NOMO-1 treated with DMSO at 0.1 percent for 48 hours (cell line): ENCODE measurements at regions not wholly inside any gene's neighbourhood (a gene's known extent, or its start where the extent isn't known, plus 50 kb on each side); places are given as distances from the start of the nearest gene placed in this dataset.

ENCODE experiments used
- DNase-seq: peaks from one replicate; lab custom pipeline; 2025; ENCODE audit not compliant: unreplicated experiment; lab: John Stamatoyannopoulos, UW

DNA sequence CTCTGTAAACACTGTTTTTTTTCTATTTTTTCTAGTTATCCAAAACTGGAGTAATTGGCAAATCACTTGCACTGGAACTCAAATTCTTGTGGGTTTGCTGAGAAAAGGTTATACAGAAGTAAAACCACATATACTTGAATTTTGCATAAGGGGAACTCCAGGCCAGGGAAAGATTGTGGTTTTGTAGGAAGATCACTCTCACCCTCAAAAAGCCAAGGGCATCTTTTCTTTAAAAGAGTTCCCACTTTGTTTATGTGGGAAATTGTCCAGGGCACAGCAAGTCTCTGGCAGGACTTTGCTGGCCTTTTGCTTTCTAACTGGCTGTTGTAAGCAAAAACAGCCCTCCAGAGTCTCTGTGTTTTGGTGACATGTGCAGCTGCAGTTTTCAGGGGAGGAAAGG, 340.3 kb upstream of the RBMS3 start:
- DNase-seq: peak; percentile 67

DNA sequence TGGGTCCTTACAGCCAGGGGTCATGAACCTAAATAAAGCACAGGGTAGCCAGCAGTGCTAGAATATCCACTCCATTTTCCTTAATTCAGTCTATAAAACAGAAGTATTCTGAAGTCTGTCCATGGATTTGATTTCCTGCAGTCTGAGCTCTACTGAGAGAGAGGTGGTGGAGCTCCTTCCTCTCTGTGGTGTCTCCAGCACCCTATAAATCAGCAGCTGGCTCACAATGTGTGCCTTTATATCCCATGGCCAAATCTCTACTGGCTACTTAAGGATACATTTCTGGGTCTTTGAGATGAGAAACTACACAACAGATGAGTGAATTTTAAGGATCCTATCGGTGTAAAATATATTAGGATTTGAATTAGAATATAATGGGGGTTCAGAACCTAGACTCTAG, 339.9 kb upstream of the RBMS3 start:
- no peak for DNase-seq

DNA sequence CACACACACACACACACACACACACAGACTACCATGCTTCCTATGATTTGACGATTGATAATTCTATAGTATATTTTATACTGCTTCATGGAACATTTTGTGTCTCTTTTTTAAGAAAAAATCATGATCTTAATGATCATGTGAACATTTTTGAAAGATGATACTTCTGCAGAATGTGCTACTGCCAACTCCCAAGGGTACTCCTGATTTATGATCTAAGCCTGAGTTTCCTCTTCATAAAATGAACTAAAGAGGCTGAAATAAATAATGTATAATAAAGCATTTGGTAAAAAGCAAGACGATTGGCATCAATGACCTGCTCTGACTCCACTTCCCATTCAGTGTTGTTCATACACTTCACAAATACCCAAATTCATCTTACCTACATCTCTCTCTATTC, 333.8 kb upstream of the RBMS3 start:
- no peak for DNase-seq

DNA sequence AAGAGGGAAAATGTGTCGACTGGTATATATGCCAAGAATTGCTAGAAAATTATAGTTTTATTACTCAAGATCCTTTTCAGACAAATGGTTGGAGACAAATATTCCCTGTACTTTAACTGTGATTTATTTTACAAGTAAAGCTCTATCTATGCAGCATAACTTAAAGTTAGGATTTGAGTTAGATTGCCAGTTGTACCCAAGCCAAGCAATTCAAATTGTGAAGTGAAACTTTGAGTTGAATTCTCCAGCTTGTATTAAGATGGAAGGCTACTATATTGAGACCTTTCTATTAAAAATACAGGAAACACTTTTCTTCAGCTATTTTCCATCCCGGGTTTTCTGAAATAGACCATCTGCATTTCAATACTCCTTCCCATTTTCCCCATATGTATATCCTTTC, 333.1 kb upstream of the RBMS3 start:
- DNase-seq: no peak

DNA sequence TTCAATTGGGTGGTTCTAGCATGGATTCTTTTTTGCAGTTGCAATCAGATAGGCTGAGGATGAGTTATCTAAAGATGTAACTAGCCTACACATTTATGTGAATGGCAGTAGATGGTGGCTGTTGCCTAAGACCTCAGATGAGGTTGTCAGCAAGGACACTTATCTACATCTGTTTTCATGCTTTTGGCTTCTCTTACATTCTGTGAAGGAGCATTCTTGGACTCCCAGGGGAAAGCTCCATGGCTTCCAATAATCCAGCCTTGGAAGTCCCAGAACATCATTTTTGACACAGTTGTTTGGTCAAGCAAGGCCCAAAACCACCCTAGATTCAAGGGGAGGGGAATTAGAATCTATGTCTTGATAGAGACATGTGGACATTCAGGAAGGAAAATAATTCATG, 332.2 kb upstream of the RBMS3 start:
- DNase-seq: no peak

DNA sequence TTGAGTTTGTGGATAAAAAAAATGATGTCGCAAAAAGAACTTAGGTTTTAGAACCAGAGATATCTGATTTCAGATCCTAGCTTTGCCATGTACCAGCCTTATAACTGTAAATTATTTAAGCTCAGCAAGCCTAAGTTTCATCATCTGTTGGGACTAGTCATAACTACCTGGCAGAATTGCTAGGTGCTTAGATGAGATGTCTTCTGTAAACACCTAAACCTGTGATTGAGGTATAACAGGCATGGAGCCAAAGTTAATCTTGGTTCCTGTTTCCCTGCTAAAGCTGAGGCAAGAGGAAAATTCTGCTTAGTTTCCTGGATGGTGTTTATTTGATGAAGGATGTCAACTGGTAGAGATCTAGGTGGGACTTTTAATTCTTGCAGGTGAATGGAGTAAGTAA, 331.3 kb upstream of the RBMS3 start:
- DNase-seq: no peak

DNA sequence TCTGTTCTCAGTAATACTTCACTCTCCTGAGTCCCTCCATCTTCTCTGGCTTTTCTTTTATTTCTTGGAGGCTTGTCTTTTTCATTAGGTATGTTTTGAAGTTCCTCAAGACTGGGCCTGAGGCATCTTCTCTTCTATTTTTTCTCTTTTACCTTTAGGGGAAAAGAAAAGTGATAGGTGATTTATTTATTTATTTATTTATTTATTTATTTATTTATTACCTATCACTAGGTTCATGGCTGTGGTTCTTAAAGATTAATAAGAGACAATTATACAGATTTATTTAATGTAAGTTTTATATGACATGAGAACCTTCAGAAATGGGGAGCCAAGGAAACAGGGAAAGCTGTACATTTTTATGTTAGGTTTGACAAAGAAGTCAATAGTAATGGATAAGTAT, 330.3 kb upstream of the RBMS3 start:
- no peak for DNase-seq

DNA sequence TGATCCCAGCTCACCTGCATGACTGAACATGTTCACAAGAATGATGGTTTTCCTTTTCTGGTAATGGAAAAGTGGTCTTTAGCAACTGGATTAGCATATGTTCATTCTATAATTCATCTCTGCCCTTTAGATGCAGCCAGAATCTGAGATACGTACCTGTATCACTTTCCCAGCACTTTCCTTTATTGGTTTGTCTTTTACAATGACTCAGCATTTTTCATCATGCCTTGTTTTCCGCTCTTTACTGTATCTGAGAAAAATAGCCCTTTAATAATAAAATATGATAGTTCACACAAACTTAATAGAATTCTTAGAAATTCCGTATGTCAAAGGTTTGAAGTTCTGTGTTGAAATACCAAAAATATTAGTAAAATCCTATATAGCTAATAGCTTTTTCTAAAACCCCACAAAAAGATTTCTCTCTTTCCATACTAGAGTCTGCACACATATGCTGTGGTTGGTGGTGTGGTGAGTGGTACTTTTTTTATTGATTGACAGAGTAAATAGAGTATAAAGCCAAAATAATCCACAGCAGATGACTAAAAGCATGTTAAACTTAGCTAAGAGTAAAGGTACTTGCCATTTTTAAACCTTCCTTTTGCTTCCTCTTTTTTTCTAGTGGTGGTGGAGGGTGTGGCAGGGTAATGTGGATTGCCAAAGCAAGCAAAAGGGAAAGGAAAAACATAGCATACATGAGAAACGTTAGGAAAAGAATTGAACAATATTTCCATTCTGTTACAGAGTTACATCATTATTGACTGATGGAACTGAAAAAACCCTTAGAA, 328.9 kb upstream of the RBMS3 start:
- DNase-seq: peak; percentile 80

DNA sequence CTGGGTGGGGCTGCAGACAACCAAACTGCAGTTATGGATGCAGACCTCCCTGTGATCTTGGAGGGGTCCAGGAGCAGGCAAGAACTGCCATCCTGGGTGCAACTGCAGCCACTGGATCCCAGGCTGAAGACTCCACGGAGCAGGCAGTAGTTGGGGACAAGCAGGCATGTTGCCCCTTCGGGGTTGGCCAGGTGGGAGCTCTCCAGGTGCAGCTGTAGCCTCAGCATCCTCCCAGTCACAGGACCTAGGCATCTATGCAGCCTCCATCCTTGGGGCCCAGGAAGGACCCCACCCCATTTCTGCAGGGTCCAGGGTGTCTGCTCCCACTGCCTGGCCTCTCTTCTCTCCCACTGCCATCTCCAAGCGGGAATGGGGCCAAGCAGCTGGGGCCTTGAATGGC, 322.2 kb upstream of the RBMS3 start:
- DNase-seq: no peak

DNA sequence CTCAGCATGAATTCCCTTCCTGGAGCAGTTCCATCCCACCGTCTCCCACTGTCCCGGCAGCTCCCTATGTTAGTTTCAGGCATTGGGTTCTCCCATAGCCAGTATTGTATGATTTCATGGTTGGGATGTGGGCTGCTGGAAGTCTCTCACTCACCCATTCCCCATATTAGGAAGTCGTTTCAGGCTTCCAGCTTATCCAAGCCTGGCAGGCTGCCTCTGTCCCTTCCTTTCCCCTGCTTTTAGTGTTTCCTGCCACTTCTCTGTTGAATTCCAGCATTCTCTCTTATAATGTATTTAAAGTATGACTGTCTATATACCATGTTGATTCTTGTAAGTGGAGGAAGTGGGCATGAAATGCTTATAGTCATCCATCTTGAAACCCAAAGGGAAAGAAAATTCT, 309.7 kb upstream of the RBMS3 start:
- no peak for DNase-seq

DNA sequence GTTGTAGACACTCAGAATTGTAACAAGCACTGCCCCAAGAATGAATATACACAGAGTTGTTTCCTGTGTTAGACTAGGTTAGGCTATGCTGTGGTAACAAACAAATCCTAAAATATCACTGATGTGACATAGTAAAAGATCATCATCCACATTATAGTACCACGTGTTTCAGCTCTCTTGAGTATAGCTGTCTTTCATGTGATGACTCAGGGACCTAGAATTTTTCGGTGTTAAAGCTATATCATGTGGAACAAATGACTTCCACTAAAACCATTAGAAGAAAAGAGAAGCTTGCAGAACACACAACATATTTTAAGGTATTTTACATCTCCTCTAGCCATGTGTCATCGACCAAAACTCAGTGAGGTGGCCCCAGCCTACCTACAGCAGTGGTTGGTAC, 307.9 kb upstream of the RBMS3 start:
- DNase-seq: no peak

DNA sequence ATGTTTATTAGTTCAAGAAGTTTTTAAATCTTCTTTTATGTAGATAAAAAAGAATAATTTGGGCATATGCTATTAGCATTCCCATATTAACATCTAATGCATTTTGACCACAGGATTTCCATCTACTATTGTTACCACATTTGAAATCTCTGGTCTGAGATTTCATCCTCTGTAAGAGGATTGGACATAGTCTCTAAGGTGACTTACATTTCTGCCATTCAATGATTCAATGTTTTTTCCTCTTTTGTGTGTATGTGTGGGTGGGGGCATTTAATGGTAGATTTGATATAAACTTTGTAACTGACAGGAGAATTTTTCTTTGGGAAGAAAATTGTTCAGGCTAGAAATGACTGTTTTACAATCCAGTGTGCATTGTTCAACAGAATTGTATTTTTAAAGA, 307.3 kb upstream of the RBMS3 start:
- DNase-seq: no peak

DNA sequence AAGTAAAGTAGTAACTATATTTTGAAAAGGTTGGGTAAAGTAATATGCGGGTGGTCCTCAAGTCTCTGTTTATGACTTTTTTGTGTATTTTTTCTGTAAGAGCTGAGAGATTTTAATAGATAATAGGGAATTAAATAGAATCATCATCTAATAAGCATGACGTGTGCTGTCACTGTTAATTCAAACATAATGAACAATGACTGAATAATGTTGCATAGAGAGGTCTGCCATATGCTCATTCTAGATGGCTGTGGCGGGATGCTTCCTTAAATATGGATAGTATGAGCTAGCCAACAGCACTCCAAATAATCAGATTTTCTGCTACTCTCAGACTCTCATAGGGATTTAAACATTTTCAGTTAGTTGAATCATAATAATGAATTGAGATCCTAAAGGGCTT, 302.8 kb upstream of the RBMS3 start:
- DNase-seq: no peak

DNA sequence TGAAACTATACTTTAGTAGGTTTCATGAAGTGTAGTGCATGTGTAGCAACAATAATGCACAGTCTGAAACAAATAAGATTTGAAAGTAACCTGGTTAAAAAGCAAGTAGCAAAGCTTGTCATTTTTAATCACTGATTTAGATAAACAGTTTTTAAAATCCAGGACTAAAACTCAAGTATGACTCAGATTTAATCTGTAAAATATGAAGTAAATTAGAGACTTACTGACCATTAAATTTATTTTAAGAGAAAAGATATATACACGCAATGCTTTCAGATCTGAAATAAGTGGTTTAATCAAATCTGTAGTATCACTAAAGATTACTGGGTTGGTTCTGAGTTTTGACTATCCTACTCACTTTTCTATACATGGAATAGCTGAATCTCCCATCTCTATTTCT, 300.7 kb upstream of the RBMS3 start:
- no peak for DNase-seq

DNA sequence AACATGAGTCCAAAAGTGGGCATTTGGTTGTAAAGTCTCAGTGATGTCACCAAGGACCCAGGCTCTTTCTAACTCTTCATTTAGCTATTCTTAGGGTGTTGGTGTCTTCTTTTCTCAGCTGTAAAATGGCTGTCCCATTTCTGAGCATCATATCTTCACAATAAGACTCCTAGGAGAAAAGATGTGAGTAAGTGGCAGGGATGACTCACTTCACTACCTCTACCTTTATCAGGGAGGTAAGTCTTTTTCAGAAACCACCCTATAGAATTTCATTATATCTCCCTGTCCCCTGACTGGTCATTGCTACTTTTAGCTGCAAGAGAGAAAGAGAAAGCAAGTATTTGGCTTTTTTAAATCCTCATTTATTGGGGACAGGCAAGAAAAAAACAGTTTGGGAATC, 300.2 kb upstream of the RBMS3 start:
- DNase-seq: no peak

DNA sequence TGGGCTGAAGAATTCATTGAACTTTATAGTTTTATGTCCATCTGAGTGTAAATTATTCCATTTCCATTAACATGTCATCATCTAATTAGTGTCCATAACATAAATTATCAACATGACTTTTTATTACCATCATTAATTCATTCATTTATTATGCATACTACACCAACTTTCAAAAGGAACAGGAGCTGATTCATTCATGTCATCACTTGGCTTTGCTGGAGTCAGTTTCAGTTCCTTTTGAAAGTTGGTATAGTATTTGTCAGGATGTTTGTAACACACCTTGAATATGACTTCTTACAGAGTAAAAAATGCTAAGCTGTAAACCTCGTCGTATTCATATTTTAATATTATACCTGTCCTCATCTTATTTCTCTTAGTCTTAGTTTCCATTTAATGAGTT, 298.0 kb upstream of the RBMS3 start:
- peak; percentile 48 for DNase-seq

DNA sequence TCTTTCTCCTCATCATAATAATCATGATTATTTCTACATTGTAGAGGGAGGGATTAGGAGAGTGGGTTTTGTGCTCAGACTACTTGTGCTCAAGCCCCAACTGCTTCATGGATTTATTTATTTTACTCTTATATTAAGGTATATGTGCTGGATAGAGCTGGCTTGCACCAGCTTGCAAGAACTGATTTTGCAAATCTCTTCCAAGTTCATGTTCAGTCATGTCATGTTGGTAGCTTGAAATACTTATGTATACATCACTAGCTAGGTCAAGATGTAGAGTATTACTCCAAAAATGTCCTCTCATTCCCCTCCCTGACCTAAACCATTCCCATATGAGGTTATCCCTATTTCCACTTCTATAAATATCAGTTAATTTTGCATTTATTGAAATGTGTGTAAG, 293.9 kb upstream of the RBMS3 start:
- no peak for DNase-seq

DNA sequence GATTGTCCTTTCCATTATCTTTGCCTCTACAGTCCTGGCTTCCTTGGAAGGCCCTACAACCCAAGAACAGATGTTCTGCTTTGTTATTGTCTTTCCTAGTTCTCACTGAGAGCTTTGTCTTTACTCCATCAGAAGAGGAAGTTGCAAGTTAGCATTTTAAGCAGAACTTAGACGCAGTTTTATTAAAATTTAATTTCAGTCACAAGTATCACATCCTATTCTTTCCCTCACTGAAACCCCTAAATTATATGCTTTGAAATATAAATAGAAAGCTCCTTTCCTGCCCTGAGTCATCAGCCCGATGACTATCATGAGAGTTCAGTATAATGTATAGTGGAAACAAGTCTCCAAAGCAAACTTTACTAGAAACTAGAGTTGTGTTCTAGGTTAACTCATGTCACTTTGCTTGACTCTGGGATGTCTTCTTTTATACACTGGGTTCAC, 291.2 kb upstream of the RBMS3 start:
- peak; percentile 89 for DNase-seq

DNA sequence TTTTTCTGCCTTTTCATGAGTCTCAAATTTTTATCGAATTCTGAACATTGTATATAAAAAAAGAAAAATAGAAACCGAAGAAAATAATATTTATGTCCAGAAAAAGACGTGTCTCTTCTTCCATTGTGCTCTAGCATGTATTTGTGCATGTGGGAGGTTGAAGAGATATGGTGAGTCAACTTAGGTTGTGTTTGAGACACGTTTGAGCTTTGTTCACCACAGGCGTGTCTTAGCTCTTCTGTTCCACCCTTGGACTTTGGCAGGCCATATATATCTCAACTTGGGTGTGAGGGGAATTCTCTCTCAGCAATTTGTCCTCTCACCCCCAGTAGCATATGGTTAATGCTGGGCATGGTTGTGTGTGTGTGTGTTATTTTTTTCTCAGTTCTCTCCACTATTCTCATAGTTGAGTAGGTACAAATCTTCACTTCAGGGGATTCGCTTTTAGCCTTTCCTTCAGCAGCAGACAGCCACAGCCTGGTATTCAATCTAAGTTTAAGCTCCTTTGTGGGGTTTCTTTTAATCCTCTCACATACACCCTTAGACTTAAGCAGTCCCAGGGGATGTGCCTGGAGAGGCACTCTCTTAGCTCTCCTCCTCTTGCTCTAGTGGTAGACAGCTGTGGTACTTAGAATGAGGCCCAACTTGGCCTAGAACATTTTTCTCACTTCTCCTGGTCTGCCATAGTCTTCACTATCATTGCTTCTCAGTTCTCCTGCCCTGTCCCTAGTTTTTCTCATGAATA, 286.5 kb upstream of the RBMS3 start:
- no peak for DNase-seq

DNA sequence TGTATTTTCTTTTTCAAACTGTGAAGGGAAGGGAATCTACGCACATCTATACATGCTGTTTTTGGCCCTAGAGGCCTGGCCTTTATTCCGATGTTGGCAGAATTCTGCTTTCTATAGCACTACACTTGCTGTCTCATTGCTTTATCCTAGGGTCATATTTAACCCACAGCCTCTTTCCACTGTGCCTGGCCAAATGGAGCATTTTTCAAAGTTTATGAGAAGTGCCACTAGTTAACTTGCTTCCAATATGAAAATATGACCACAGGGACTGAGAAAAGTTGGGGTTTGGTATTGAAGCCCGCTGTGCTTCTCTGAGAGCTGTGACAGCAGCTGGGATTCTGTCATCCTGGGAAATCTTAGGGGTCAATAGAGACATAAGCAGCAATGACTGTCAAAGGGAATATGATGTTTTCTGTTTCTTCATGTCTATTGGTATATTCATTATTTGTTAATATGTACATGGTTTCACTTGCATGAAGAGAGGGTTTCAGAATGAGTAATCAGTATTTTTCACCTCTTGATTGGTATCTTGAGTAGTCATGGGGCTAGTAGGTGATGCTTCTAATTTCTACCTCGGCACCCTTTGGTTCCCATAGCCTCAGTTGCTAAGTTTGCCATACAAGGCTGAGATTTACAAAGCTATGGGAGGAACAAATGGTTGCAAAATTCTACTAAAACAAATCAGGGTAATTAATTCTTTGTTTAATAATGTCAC, 275.8 kb upstream of the RBMS3 start:
- DNase-seq: no peak

DNA sequence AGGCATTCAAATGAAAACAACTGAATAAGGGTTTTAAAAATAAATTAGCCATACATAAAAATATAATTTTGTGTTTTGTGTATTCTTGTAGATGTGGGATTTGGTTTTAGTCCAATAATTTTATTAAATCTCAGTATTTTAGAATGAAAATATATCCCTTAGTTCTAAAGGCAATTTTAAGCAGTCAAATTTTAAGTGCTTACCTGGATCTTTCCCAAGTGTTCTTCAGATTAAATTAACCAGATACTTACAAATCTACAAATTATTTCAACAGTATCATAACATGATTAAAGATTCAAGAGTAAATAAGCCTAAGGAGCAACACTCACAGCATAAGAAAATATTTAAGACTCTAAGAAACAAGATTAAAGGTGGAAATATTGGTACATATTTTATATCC, 275.0 kb upstream of the RBMS3 start:
- DNase-seq: no peak

DNA sequence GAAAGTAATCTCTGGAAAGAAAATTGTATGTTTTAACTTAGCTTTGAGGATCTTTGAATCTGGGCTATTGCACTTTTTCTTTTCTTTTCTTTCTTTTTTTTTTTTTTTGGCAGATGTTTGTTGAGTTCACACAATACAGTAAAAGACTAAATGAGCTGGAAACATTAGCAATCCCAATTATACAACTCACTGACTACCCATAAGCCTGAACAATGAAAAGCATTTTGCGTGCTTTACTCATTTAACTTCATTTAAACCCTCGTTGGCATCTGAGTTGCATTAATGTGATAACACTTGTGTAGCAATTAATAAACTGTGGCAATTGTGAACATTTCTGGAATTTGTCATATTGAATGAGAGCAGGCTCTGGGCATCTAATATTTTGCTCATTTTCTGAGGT, 269.4 kb upstream of the RBMS3 start:
- DNase-seq: no peak
